ENCODE measurements at regions not wholly inside any gene's neighbourhood (a gene's known extent, or its start where the extent isn't known, plus 50 kb on each side); places are given as distances from the start of the nearest gene placed in this dataset.

DNA sequence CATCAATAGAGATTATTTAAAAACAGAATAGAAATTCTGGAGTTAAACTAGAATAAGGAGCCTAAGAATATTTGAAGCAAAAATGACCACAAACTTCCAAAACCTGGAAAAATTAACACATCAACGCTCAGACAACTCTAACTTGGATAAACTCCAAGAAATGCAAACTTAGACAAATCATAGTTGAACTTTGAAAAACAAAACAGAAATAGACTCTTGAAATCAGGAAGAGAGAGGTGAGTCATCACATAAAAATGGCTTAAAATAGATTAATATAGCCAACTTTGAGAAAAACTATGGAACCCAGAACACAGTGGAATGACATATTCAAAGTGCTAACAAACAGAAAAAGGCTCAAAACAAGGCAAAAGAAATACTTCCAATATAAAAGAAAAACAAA, 974.2 kb downstream of the JRKL start:
- Histone ChIP-seq H3K27ac (no peak overlapping the region), H3K4me1 (no peaks in the 10 kb centered on the region), H3K36me3 (no peaks in the 10 kb centered on the region), H3K4me3 (no peak overlapping the region), H3K9me3 (peaks cover 0 to 3% of the 10 kb centered on the region in 2 donors), H3K27me3 (no peaks in the 10 kb centered on the region)
- WGBS, 2 donors (ENCODE audit: low coverage in 1 of 2): 35 to 50% methylated on average over 1 of the region's 1 CpG
- no peak for TF ChIP-seq EP300 (IDR thresholded peaks at IDR 0.05; ENCODE audit: low read depth)
- no peak for TF ChIP-seq POLR2A (IDR thresholded peaks at IDR 0.05)
- no peak for TF ChIP-seq CTCF (IDR thresholded peaks at IDR 0.05)
- no peak for TF ChIP-seq POLR2AphosphoS5 (IDR thresholded peaks at IDR 0.05)
- intact Hi-C loops (cut with DNase I; ENCODE audit: low total_unique reads): no loop called here
- no peak for DNase-seq
- in situ Hi-C loops (cut with MboI; ENCODE audit: low pct_ligation_motif_present in 1 of 4, low pct_unique_long_range_greater_than_20kb in 1 of 4, low sequenced_read_pairs in 3 of 4): no loop called here

DNA sequence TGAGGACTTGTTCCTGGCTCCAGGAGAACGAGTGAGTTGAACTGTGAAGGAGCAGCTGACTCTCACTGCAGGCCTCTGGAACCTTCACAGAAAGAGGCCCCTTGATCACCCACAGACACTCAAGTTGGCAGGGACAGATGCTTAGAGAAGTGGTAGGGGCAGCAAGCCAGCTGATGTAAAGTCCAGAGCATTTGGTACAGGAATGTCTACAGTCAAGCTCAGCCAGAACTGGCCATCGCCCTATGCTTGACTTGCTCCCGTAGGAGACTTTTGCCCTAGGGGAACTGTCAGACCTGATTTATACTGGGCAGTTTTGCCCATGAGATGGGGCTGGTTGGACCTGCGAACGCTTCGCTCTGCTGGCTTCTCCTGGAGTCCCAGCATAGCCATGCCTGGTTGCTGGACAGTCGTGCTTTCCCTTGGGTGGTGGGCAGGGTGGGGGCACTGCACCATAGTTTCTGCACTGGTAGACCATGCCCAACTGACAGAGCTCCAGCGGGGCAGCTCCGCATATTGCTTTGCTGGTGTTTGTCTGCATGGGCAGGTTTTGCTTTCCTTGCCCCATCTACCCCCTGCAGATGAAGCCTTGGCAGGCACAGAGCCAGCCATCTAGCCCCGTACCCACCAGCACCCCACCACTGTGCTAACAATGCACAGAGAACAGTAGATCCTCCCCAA, 977.7 kb downstream of the JRKL start:
- DNase-seq: no peak
- TF ChIP-seq POLR2A (IDR thresholded peaks at IDR 0.05) (no peak), POLR2AphosphoS5 (IDR thresholded peaks at IDR 0.05) (no peak), CTCF (IDR thresholded peaks at IDR 0.05) (no peak), EP300 (IDR thresholded peaks at IDR 0.05; ENCODE audit: low read depth) (no peak)

GRCh38 chr11:97389270-97389669, 999.5 kb downstream of the JRKL start:
- no peak for TF ChIP-seq POLR2A (IDR thresholded peaks at IDR 0.05)
- TF ChIP-seq POLR2AphosphoS5 (IDR thresholded peaks at IDR 0.05): no peak
- no peak for TF ChIP-seq EP300 (IDR thresholded peaks at IDR 0.05; ENCODE audit: low read depth)
- TF ChIP-seq CTCF (IDR thresholded peaks at IDR 0.05): no peak
- 29 to 57% methylated on average over 1 to 2 of the region's 2 CpGs for WGBS, 2 donors (ENCODE audit: low coverage in 1 of 2)
- Histone ChIP-seq H3K9me3 (no peaks in the 10 kb centered on the region), H3K27ac (no peak overlapping the region), H3K36me3 (no peaks in the 10 kb centered on the region), H3K4me3 (no peak overlapping the region), H3K4me1 (no peaks in the 10 kb centered on the region), H3K27me3 (no peaks in the 10 kb centered on the region)
- DNase-seq: no peak
- intact Hi-C loops (cut with DNase I; ENCODE audit: low total_unique reads) (no loop called here), in situ Hi-C loops (cut with MboI; ENCODE audit: low pct_ligation_motif_present in 1 of 4, low pct_unique_long_range_greater_than_20kb in 1 of 4, low sequenced_read_pairs in 3 of 4) (no loop called here)

More for the DNA sequence above, 977.7 kb downstream of the JRKL start:
- Histone ChIP-seq H3K36me3 (no peaks in the 10 kb centered on the region), H3K27ac (no peak overlapping the region), H3K27me3 (no peaks in the 10 kb centered on the region), H3K4me3 (no peak overlapping the region), H3K9me3 (peaks cover 0 to 3% of the 10 kb centered on the region in 2 donors), H3K4me1 (no peaks in the 10 kb centered on the region)
- intact Hi-C loops (cut with DNase I; ENCODE audit: low total_unique reads): no loop called here
- 92% methylated on average over 10 of the region's 10 CpGs; no CpG with 5 or more reads in 1 of the 2 donors for WGBS, 2 donors (ENCODE audit: low coverage in 1 of 2)
- in situ Hi-C loops (cut with MboI; ENCODE audit: low pct_ligation_motif_present in 1 of 4, low pct_unique_long_range_greater_than_20kb in 1 of 4, low sequenced_read_pairs in 3 of 4): no loop called here

- in situ Hi-C loops (cut with MboI; ENCODE audit: low pct_ligation_motif_present in 1 of 4, low pct_unique_long_range_greater_than_20kb in 1 of 4, low sequenced_read_pairs in 3 of 4) (no loop called here), intact Hi-C loops (cut with DNase I; ENCODE audit: low total_unique reads) (no loop called here)
- Histone ChIP-seq H3K27ac (no peak overlapping the region), H3K4me3 (no peak overlapping the region), H3K27me3 (no peaks in the 10 kb centered on the region), H3K4me1 (no peaks in the 10 kb centered on the region), H3K36me3 (no peaks in the 10 kb centered on the region), H3K9me3 (no peaks in the 10 kb centered on the region)
- no peak for TF ChIP-seq POLR2A (IDR thresholded peaks at IDR 0.05)
- TF ChIP-seq EP300 (IDR thresholded peaks at IDR 0.05; ENCODE audit: low read depth): no peak
- TF ChIP-seq CTCF (IDR thresholded peaks at IDR 0.05): no peak
- TF ChIP-seq POLR2AphosphoS5 (IDR thresholded peaks at IDR 0.05): no peak
- DNase-seq: no peak
- WGBS, 2 donors (ENCODE audit: low coverage in 1 of 2): 56% methylated on average over 4 of the region's 4 CpGs; no CpG with 5 or more reads in 1 of the 2 donors
Measured at GRCh38 chr11:97398246-97398645, 1008.4 kb downstream of the JRKL start.
